HG03060 (cell line): ENCODE measurements at regions not wholly inside any gene's neighbourhood (a gene's known extent, or its start where the extent isn't known, plus 50 kb on each side); places are given as distances from the start of the nearest gene placed in this dataset.
"Not testable (repeated sequence)": the region's sequence is repeated elsewhere in the genome, so short reads cannot be mapped to it uniquely, and the experiment has no call there.

Source experiments
- ATAC-seq: cut with Tn5 transposase; IDR thresholded peaks from one replicate; pipeline ENCODE4 v1.9.1; 2021; ENCODE audit warnings: low read depth, moderate number of reproducible peaks; ENCODE audit not compliant: unreplicated experiment

DNA sequence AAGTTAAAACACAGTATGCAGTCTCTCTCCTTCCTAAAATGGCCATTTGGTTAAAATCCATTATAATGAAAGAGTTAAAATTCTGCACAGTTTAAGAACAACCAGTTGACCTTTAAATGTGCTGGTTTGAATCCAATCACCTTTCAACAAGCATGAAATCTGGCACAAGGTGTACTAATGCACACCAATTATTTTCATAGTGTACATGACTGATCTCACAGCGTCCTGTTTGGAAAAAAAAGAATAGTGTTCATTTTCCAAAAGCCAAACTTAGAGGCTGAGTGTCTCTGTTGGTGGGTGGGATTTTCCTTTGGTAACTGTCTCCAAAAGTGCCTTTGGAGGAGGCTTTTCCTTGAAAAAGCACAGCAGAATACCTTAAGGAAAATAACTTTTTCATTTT lies 180.6 kb downstream of the DEPDC1B start:
- no peak for ATAC-seq

GRCh38 chr5:60517850-60518249 lies 182.1 kb downstream of the DEPDC1B start:
- no peak for ATAC-seq

- ATAC-seq, result no peak
Observed at GRCh38 chr5:60517094-60517694, 182.8 kb downstream of the DEPDC1B start.

DNA sequence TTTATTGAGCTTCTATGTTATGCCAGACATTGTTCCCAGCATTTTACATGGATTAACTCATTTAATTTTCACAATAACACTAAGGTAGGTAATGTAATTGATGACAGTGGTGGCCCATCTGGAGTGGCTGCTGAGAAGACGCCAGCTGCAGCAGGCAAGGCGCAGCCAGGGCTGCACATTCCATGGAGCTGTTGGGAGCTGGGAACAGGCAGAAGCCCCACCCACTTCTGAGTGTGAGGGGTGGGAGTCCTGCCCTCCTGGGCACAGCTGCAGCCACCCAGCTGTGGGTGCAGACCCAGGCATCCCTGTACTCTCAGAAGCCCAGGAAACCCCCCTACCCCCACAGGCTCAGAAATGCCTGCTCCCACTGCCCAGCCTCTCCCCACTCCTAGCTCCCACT lies 183.3 kb downstream of the DEPDC1B start:
- no peak for ATAC-seq

DNA sequence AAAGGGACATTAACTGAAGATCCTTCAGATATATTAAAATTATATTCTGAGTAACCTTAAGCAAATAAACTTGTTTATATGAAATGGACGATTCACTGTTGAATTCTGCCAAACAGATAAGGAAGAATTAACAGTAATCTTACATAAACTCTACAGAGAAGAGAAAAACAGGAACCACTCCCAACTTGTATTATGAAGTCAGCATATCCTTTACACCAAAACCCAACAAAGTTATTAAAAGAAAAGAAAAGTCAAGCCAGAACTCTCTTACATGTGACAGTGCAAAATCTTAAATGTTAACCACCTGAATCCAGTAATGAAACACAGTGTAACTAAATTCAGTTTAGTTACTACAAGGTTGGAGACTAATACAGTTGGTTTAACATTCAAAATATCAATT lies 185.8 kb downstream of the DEPDC1B start:
- no peak for ATAC-seq

DNA sequence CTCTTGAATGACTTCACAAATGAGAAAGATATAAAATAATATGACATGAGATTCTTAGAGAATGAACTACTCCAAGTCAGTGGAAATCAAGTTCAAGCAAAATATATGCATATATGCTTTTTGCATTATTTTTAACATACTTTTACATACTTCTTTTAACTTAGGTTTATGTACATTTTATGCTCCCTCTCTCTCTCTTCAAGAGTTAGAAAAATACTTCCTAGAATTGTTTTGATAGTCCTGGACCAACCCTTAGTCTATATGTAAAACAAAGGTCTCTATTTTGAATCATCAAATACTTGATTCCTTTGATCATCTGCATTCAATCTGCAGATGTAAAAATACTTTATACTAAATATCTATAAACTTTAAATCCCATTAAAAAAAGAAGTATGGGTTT lies 187.8 kb downstream of the DEPDC1B start:
- ATAC-seq, result no peak

DNA sequence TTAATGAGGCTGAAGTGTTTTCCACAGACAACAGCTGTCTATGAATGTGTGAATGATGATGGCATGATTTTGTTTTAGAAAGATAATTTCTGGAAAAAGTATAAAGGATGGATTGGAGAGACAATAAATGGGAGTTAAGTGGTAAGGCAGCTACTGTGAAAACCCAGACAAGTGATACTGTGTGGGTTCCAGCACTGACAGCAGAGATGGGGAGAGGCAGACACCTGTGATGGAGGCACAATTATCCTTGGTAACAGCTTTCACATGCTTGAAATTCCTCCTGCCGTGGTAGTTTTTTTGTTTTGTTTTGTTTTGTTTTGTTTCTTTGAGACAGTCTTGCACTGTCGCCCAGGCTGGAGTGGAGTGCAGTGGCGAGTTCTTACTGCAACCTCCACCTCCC lies 189.3 kb downstream of the DEPDC1B start:
- no peak for ATAC-seq

- ATAC-seq, result no peak
Observed at GRCh38 chr5:60510049-60510448, 189.9 kb downstream of the DEPDC1B start.

- no peak for ATAC-seq
Observed at GRCh38 chr5:60509519-60509918, 190.4 kb downstream of the DEPDC1B start.

DNA sequence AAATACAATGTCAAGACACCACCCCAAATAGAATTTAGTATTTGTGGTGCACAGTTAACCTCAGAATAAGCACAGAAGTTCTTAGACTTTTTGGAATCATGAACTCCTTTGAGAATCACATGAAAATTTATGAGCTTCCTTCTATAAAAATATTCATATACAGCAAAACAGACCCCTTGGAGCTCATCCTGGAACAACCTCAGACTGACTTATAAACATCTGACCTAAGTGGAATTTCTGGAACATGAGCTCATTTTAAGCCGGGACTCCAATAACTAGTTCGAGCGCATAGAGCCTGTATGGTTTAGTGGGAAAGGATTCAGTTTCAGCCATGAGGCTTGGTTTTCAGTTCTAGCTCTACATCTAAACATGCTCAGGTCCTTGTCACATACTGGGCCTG lies 192.3 kb downstream of the DEPDC1B start:
- ATAC-seq, result no peak

DNA sequence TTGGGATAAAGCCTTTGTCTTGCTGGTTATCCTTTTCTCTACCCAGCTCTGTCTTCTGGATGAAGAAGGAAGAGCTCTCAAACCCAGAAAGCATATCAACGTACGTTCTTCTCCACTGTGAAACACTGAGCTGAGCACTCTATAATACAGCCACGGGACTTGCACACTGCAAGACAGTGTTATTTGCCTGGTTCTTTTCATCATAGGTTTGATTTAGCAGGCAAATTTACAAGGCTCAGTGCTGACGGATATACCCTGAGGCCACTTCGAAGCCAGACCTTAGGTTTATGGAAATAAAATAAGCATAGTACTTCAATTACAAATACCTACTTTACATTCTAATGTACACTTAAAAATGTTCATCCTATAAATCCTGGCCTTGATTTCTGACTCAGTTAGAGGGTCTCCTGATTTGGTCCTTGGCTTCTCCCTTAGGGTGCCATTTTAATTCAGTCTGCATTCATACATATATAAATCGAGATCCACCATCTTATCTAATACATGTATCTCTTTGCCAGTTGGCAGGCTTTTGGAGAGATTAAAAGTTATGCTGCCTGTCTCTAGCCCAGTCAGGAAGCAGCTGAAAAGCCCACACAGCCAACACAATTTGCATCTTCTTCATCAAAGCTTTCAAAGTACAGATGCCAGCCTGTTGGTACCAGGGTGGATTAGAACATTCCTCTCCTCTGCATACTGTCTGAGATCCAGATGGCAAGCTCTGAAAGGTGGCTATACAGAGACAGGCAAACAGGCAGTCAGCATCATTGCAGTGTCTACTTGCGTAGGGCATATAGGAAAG lies 194.4 kb downstream of the DEPDC1B start:
- ATAC-seq, result no peak

DNA sequence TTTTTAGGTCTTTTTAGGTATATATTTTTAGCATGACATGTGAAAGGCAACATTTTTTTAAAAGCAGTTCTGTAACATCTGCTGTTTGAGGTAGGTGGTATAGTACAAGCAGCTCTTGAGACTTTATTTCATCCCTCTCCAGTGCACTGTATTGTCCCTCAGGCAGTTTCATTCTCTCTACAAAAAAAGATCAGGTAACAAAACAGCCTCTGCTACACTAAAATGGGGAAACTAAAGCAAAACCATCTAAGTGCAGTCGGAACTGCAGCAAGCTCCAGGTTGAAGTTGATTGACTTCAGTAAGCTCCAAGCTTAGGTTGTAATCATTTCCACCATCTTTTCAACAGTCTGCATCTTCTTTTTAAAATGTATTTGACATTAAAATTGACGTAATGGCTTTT lies 195.6 kb downstream of the DEPDC1B start:
- peak; percentile 72 for ATAC-seq

- peak; percentile 56 for ATAC-seq
Observed at GRCh38 chr5:60503771-60504170, 196.2 kb downstream of the DEPDC1B start.

DNA sequence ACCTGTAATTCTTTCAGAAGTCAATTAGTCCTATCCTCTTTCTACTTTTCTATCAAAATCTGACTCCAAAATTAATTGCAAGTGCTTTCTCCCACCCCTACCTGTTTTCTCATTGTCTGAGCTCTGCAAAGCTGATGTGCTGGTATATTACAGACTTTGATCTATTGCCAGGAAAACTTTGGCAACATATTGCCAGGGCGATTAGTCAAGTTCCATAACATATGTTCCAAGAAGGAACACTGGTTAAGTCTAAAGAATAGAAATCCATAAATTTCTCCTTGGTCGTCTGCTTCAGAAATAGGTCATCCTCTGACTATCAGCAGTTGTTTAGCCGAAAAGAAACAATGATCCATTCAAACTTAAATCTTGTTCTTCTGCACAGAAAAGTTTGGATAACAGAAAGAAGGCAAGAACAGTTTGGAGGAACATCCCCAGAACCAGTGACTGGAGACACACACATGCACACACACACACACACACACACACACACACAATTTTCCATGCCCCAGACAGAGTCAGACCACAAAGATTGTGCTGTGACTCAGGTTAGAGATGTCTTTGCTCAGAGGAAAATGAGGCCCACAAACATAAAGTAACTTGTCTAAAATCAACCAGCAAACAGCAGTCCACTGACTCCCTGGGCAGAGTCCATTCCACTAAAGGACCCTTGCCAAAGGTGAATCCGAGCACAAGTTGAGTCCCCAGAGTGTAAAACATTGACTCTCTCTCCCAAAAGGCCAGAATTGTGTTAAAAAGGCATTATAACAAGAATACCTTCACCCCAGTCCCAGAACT lies 202.1 kb downstream of the DEPDC1B start:
- no peak for ATAC-seq

GRCh38 chr5:60495644-60496520 lies 204.1 kb downstream of the DEPDC1B start:
- no peak for ATAC-seq

DNA sequence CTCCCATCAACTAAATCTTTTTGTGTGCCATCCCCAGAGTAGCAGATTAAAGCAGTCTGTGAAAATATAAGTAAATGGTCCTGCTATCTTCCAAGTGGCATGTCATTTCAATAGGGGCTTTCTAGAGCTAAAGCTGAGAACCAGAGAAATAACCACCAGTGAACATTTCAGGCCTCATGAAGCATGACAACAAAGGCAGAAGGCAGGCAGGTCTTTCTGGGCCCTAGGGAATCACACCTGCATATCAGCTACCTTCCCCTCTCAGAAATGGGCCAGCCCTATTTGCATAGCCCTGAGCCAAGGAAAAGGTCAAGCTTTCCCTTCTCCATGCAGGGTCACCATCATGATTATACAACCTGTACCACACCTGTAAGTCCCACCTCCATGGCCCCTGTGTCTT lies 205.3 kb downstream of the DEPDC1B start:
- ATAC-seq, result peak; percentile 62

GRCh38 chr5:60494144-60494543 lies 205.8 kb downstream of the DEPDC1B start:
- no peak for ATAC-seq

DNA sequence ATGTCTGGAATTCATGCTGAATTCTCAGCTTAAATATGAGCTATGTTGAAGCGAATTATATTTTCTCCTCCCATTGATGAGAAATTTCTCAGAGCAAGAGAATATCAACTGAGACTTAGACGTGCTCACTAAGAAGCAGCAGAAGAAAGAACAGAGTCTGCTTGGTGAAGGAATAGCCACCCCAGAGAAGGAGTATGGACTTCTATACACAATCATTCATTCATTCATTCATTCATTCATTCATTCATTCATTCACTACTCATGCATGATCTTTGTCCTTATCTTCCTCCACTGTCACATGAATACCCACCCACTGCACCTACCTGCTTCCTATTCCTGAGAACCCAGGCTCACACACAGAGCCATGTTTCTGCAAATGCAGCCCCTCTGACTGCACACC lies 206.6 kb downstream of the DEPDC1B start:
- ATAC-seq, result no peak

GRCh38 chr5:60492958-60493357 lies 207.0 kb downstream of the DEPDC1B start:
- no peak for ATAC-seq

DNA sequence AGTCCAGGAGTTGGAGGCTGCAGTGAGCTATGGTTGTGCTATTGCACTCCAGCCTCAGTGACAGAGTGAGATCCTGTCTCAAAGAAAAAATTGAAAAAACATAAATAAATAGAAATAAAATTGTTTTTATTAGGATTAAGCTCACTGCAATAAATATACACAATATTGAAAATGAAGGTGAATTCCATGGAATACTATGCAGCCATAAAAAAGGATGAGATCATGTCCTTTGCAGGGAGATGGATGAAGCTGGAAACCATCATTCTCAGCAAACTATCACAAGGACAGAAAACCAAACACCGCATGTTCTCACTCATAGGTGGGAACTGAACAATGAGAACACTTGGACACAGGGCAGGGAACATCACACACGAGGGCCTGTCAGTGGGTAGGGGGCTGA lies 207.6 kb downstream of the DEPDC1B start:
- not testable (repeated sequence) for ATAC-seq
